OCI-LY3 (cell line): ENCODE measurements at regions not wholly inside any gene's neighbourhood (a gene's known extent, or its start where the extent isn't known, plus 50 kb on each side); places are given as distances from the start of the nearest gene placed in this dataset.

Experiments used
- H2AFZ ChIP-seq: fragments of 200-600, 300-600 bp; shearing (Covaris generic); 2 replicates; pipeline ENCODE4 v1.6.0; 2014; ENCODE audit warnings: antibody characterized with exemption, low read depth, low read length
- H3K27ac ChIP-seq: fragments of 200-600, 300-600 bp; sonication (generic); 2 replicates; pipeline ENCODE4 v1.5.1; 2014; ENCODE audit warnings: mild to moderate bottlenecking, low read length, moderate library complexity, mixed read lengths
- H3K27me3 ChIP-seq: fragments of 200-600, 300-600 bp; sonication (generic); 2 replicates; pipeline ENCODE4 v1.6.1; 2014; ENCODE audit warnings: low read depth, low read length, mixed read lengths
- H3K36me3 ChIP-seq: fragments of 200-600, 300-600 bp; sonication (generic); replicated peaks from 2 replicates; pipeline ENCODE3; 2014; ENCODE audit warnings: low read depth, low read length, mixed read lengths
- H3K4me1 ChIP-seq: fragments of 300-600, 200-600 bp; sonication (generic); 2 replicates; pipeline ENCODE4 v1.6.1; 2014; ENCODE audit warnings: low read length, mixed read lengths
- H3K4me2 ChIP-seq: fragments of 200-600, 300-600 bp; sonication (generic); 2 replicates; pipeline ENCODE4 v1.6.1; 2014; ENCODE audit warnings: low read length, mixed read lengths
- H3K4me3 ChIP-seq: fragments of 300-600, 200-600 bp; sonication (generic); 2 replicates; pipeline ENCODE4 v1.5.1; 2014; ENCODE audit warnings: antibody characterized with exemption, mild to moderate bottlenecking, low read length, moderate library complexity
- H3K79me2 ChIP-seq: fragments of 300-600, 200-600 bp; shearing (Covaris generic); 2 replicates; pipeline ENCODE4 v1.6.1; 2014; ENCODE audit warnings: mild to moderate bottlenecking, low read length, mixed read lengths
- H3K9ac ChIP-seq: fragments of 300-600, 200-600 bp; shearing (Covaris generic); 2 replicates; pipeline ENCODE4 v1.6.0; 2014; ENCODE audit warnings: mild to moderate bottlenecking, low read length, moderate library complexity
- H3K9me3 ChIP-seq: fragments of 200-600, 300-600 bp; shearing (Covaris generic); 2 replicates; pipeline ENCODE4 v1.6.1; 2014; ENCODE audit warnings: low read length, mixed read lengths; ENCODE audit not compliant: insufficient read depth
- H4K20me1 ChIP-seq: fragments of 200-600, 300-600 bp; sonication (generic); 2 replicates; pipeline ENCODE4 v1.6.1; 2016; ENCODE audit warnings: low read length, mixed read lengths; ENCODE audit not compliant: insufficient read depth
- CTCF ChIP-seq: fragments of 200-600, 300-600 bp; sonication (generic); IDR thresholded peaks from 2 replicates; pipeline ENCODE4 v1.5.1; 2014; ENCODE audit warnings: antibody characterized with exemption, low read length, low read depth
- EZH2phosphoT487 ChIP-seq: fragments of 200-600 bp; shearing (Covaris generic); IDR thresholded peaks from 2 replicates; pipeline ENCODE4 v1.6.1; 2018; ENCODE audit warnings: antibody characterized with exemption, mixed run types, low read depth

DNA sequence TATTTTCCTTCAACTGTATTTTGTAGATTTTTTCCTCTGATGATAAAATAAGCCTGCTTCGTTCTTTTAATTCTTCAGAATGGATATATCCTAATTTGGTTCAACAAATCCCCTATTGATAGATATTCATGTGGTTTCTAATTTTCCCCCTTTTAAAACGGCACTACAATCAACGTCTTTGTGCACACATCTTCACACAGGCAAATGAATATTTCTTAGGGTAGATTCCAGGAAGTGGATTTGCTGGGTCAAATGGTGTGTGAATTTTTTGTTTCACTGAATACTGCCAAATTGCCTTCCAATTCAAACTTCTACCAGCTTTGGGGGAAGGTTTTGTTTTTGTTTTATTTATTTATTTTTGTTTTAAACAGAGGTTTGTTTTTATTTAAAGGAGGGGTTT is 287.2 kb downstream of the FOXO1 start:
- H3K4me1 ChIP-seq = peaks cover 10% of the 10 kb centered on the region
- no peak overlapping the region for H3K27ac ChIP-seq
- H3K4me2 ChIP-seq = no peak overlapping the region
- no peak overlapping the region for H2AFZ ChIP-seq
- H3K79me2 ChIP-seq = no peaks in the 10 kb centered on the region
- no peak overlapping the region for H3K4me3 ChIP-seq
- H4K20me1 ChIP-seq = no peaks in the 10 kb centered on the region
- peaks cover 37% of the 10 kb centered on the region for H3K27me3 ChIP-seq
- no peaks in the 10 kb centered on the region for H3K36me3 ChIP-seq
- H3K9me3 ChIP-seq = no peaks in the 10 kb centered on the region
- H3K9ac ChIP-seq = no peak overlapping the region
- no peak for TF ChIP-seq EZH2phosphoT487
- TF ChIP-seq CTCF = no peak

- TF ChIP-seq EZH2phosphoT487 (no peak), CTCF (no peak)
- peaks cover 10% of the 10 kb centered on the region for H3K4me1 ChIP-seq
- no peaks in the 10 kb centered on the region for H3K36me3 ChIP-seq
- H4K20me1 ChIP-seq = no peaks in the 10 kb centered on the region
- H3K79me2 ChIP-seq = no peaks in the 10 kb centered on the region
- H3K9ac ChIP-seq = no peak overlapping the region
- peaks cover 35% of the 10 kb centered on the region for H3K27me3 ChIP-seq
- no peak overlapping the region for H2AFZ ChIP-seq
- no peak overlapping the region for H3K4me2 ChIP-seq
- no peak overlapping the region for H3K4me3 ChIP-seq
- no peaks in the 10 kb centered on the region for H3K9me3 ChIP-seq
- no peak overlapping the region for H3K27ac ChIP-seq
These were observed 286.5 kb downstream of the FOXO1 start for GRCh38 chr13:40379794-40380578.

DNA sequence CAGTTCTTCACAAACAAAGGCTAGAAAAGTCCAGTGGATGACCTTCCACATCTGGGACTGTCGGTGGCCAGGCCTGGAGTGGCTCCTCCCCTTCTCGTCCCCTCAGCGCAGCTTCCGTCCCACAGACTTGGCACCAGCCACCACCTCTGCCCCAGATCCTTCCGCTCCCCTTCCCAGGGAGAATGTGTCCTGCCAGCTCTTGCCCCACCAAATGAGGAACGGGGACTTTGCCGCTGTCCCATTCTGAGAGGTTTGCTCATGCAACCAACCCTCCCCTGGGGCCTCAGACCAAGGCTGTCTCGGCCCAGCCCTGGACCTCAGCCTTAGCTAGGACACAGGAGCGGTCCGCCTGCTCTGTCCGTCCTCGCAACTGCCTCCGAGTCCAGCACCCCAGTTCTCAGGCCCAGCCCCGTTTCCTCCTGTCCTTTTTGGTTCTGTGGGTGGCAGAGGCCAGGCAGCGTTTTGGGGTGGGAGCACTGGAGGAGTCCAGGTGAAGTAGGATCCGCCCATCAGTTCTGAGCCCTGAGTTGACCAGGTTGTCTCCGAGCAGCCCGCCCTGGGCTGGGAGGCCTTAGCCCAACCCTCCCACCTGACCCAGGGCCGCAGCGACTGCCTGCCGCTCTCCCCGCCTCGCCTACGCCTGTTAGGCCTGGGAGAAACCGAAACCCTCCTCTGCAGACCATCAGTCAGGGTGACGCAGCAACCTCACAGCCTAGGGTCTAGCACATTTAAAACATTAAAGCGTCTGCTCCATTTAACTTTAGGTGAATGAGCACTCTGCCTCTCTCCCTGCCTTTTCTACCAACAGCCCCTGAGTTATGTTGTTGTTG is 284.3 kb downstream of the FOXO1 start:
- no peaks in the 10 kb centered on the region for H3K9me3 ChIP-seq
- H2AFZ ChIP-seq = no peak overlapping the region

More for the DNA sequence above, 284.3 kb downstream of the FOXO1 start:
- Histone ChIP-seq H4K20me1 (no peaks in the 10 kb centered on the region), H3K36me3 (no peaks in the 10 kb centered on the region), H3K27ac (no peak overlapping the region), H3K4me1 (peaks cover 10% of the 10 kb centered on the region), H3K4me2 (no peak overlapping the region), H3K4me3 (no peak overlapping the region), H3K79me2 (no peaks in the 10 kb centered on the region), H3K9ac (no peak overlapping the region), H3K27me3 (peaks cover 23% of the 10 kb centered on the region)
- TF ChIP-seq CTCF (no peak), EZH2phosphoT487 (no peak)
